Glomerular visceral epithelial cell (primary cell): ENCODE measurements at regions not wholly inside any gene's neighbourhood (a gene's known extent, or its start where the extent isn't known, plus 50 kb on each side); places are given as distances from the start of the nearest gene placed in this dataset.
"Not testable (repeated sequence)": the region's sequence is repeated elsewhere in the genome, so short reads cannot be mapped to it uniquely, and the experiment has no call there.

Experiments used
- DNase-seq: peaks from one replicate; pipeline ENCODE4 v3.0.0-alpha.2; 2016; ENCODE audit errors: extremely low spot score

DNA sequence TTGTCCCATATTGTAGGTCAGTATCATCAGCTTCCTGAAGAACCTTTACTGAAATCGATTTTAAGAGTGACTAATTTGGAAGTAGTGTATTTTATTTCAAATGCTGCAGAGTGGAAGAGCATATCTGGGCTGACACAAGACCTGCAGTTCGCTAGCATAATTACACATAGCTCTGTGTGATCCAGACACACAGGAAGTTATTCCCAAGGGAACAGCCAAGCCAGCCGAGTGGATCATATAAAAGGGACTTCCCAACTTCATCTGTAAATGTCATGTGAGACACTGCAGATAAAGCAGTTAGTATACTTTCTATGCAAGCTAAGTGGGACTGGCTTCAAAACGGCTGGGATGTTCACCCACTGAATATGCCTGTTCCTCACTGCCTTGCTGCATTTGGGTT lies 760.4 kb downstream of the SLITRK1 start:
- DNase-seq: peak; percentile 2

DNA sequence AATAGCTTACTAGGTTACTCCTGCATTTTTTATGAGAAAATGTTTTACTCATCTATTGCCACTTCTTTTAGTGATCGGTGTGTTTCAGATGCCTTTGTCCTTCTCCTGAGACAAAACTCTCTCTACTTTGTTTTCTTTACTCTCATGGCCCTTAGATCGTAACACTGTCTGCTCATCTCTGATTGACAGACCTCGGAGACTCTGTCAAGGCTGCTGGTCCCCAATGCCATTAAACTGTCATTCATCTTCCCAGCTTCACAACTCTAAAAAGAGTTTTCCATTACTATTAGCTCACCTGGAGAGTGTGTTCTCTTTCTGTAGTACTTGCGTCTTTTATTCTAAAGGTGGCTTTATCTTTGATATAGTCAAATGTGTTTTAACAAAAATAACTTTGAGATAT lies 765.2 kb downstream of the SLITRK1 start:
- no peak for DNase-seq

DNA sequence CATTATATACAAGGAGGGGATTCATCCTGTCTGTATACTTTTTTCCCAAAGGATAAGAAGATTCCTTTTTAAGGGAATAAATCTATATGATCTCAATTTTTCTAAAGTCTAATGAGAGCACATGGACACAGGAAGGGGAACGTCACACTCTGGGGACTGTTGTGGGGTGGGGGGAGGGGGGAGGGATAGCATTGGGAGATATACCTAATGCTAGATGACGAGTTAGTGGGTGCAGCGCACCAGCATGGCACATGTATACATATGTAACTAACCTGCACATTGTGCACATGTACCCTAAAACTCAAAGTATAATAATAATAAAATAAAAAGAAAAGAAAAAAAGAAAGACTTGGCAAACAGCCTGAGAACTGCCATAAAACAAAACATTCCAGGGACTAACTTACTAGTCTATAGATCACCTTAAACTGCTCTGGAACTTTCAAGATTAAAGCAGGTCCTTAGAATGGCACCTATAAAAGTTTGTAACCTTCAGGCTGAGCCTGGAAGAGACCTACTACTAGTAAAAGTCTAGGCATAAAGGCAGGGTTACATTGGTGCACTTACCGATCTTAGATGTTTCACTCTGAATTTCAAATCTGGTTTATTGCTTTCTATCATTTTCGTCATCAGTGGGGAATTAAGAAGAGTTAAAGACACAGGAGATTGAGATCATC lies 780.6 kb downstream of the SLITRK1 start:
- not testable (repeated sequence) for DNase-seq

DNA sequence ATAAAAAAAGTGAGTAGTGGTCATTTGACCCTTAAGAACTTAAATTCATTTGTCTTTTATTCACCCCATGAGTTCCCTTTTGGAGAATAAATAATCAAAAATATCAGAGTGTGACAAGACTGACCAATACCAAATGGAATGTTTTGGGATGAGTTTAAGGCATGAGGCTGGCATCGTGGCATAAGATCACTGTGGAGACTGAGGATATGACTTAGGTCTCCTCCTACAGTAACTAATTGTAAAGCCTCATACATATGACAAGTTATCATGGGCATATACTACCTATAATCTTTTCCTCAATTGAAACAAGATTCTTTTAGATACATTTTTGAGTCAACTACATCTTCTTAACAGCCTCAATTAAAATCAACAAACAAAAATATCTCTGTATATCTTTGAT lies 782.0 kb downstream of the SLITRK1 start:
- no peak for DNase-seq

DNA sequence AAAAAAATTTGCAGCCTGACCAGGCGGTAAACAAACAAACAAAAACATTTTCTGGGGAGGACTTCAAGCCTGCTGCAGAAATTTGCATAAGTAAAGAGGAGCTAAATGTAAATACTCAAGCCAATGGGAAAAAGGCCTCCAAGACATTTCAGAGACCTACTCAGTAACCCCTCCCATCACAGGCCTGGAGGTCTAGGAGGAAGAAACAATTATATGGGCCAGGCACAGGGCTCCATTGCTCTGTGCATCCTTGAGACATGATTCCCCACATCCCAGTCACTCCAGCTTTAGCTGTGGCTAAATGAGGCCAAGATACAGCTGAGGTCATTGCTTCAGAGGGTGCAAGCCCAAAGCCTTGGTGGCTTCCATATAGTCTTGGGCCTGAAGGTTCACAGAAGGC lies 793.4 kb downstream of the SLITRK1 start:
- DNase-seq: no peak

DNA sequence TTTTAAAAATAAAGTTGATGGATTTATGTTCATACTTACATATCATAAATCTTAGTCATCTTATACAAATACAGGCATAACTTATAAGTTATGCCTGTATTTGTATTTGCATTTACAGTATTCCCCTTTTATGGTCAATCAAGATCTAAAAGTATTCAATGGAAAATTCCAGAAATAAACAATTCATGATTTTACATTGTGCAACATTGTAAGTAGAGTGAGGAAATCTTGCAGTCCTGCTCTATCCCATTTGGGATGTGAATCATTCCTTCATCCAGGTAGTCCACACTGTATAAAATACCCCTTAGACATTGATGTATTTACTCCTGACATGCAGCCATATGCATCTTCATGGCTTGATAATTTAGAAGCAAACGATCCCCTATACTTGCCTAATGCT lies 795.3 kb downstream of the SLITRK1 start:
- no peak for DNase-seq

DNA sequence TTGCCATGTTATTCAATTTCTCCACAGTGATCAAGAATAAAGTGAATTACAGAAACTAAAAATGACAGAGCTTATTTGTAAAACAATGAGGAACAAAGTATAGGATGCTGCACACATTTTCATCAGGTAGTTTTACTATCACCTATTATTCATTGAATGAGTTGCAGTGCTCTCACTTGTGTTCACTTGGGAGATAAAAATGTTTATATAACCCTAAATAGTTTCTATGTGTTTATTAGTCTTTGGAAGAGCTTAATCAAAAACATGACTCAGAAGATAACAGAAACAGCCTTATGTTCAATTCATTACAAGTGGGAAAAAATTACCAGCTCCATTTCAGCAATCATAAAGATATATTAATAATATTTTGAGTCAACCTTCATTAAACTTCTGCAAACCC lies 796.2 kb downstream of the SLITRK1 start:
- DNase-seq: no peak

DNA sequence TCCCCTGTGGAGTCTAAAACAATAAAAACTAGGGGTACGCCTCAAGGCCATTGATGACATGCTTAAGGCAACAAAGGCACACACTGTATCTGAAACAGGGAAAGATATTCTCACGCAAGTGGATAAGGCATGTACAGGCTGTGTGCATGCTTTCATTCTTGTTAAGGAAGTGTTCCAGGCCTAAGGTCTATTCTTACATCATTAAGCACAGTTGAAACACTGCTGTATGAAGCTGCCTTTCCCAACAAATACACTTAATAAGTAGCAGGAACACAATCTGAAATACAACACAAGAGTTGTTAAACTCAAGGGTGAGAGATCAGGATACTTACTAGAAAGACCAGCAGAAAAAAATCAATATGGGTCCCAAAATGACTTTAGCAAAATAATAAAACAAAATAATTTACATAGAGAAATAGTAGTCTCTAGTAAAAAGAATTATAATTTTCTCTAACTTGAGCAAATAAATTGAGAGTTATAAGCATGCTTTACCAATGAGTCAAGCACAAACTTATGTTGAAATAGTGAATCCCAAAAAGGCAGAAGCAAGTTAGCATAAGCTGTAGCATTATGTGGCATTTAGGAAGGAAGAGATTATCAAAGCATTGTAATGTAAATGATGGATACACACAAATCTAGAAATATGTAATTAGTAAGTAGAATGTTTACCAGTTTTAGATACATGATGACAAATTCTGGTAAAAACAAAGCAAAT lies 796.9 kb downstream of the SLITRK1 start:
- DNase-seq: no peak

DNA sequence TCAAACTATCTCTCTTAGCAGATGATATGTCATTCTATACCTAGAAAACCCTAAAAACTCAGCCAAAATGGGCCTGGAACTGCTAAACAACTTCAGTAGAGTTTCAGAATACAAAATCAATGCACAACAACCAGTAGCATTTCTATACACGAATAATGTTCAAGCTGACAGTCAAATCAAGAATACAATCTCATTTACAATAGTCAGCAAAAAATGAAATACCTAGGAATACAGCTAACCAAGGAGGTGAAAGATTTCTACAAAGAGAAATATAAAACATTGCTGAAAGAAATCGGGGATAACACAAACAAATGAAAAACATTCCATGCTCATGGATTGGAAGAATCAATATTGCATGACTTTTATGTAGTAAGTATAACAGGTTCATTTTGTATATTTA lies 804.8 kb downstream of the SLITRK1 start:
- DNase-seq: no peak

DNA sequence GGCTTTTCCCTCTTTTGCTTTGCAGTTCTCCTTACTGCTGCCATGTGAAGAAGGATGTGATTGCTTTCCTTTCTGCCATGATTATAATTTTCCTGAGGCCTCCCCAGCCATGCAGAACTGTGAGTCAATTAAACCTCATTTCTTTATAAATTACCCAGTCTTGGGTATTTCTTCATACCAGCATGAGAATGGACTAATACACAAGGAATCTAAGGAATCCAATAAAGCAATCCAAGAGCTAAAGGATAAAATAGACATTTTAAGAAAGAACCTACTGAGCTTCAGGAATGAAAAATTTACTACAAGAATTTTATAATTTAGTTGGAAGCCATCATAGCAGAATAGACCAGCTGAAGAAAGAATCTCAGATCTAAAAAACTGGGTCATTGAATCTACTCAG lies 808.3 kb downstream of the SLITRK1 start:
- peak; percentile 8 for DNase-seq

DNA sequence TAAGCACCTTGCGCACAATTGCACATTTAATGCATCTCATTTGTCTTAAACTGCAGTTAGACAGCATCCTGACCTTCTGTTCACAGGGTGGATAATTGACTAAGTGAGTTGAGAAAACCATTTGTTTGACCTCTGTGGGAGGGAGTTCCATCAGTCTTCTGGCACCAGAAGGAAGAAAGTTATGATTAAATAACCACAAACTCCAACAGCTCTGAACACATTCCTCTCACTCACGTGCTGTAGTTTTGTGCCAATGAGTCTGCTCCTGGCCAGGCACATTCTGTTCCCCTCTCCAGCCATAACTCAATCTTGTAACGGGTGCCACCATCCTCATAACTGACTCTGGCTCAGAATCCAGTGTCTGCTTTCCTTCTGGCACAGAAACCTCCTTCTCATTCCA lies 817.2 kb downstream of the SLITRK1 start:
- DNase-seq: peak; percentile 31

DNA sequence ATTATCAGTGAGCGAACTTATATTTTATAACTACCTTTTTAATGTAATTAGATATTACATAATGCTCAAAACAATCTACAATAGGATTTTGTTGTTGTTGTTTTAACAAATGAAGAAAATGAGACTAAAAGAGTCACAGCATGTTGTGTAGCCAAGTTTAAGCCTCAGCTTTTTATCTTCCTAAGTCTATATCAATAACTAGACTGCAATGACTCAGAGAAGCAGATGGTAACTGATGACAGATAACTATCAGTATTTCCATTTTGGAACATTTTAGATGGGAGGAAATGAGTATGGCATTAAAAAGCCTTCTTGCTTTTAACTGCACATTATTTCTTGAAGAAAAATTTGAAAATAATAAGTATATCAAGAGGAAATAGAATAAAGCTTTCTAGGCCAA lies 825.2 kb downstream of the SLITRK1 start:
- no peak for DNase-seq

DNA sequence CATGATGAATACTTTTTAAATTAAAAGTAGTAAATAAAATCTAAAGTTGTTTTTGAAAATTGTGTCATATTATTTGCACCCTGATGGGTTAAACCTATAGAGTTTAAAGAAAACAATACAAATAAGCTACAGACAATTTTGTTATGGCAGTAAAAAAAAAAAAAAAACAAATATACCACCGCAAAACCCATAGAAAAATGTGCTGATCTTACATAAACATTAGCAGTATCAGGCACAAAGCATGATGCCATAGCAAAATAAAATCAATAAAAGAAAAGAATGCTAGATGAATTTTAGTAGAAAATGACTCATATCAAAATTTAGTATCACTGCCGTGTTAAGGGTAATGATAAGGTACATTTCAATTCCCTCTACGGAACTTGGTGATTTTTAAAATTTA lies 826.0 kb downstream of the SLITRK1 start:
- DNase-seq: no peak

DNA sequence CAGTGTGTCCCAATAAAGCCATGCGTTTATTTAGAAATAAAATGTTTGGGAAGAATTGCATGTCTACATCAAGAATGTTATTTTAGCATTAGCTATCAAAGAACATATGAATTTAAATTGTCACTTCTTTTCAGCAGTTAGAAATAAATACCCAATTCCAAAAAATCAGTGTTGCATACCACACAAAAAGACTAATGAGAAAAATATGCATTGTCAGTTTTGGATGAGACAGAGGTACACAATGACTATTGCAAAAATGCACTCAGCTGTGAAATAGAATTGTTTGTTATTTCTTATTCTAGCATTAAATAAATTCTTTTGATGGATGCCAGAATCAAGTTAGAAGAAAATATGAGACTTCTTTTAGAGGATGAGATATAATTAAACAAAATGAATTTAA lies 833.9 kb downstream of the SLITRK1 start:
- DNase-seq: no peak

DNA sequence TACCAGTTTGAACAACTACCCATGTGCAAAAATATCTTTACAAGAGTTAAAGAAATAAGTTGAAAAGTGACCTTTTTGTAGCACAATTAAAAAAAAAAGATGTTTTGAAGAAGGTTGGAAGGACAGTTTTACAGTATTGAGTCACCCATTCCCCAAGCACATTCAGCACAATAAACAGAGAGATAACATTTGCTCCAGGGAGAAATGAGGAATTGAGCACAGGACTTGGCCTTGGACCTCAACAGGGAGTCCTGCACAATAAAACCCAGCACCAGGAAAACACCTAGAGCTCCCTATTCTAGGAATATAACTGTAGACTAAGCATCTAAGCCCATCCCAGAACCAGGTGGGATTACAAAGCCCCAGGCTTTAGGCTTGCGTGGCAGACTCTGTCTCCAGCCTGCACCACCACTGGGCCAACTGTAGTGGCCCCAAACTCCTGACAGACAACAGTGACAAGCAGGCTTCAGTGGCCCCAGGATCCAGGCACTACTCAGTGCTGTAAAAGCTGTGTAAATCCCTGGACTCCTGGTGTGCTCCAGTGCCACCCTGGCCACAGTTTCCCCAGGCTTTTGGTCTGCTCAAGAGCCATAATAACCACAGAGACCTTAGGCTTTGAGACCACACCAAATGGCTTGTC lies 857.2 kb downstream of the SLITRK1 start:
- DNase-seq: no peak

DNA sequence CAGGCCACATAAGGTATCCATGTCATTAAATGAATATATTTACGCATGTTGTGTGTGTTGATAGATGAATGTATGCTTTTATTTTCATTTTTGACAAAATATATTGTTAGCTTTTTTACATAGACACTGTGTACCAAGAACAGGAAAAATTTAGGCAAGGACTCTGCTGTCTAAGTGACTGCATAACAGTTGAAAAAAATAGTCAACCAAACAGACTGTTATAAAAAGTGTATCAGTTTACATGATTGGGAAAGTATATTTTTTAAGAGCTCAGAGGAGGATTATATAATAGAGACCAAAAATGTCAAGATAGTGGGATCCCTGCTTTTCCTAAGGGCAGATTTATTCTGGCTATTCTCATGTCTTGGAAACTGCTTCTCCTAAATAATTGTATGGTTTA lies 858.0 kb downstream of the SLITRK1 start:
- DNase-seq: no peak

DNA sequence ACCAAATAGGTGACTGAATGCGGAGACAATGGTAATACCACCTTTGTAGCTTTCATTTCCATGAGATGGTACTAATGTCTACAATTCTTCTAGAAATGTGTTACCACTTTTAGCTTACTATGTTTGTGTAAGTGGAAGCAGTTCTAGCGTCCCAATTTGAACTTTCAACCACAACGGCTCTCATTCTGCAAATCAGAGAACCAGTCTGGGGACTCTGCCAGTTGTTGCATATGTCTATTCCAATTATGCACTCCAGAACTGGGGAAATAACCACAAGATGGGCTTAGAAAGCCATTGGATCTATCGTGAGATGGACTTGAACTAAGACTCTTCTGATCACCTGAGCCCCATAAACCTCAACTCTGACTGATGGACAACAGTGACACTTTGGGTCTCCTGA lies 862.3 kb downstream of the SLITRK1 start:
- no peak for DNase-seq

DNA sequence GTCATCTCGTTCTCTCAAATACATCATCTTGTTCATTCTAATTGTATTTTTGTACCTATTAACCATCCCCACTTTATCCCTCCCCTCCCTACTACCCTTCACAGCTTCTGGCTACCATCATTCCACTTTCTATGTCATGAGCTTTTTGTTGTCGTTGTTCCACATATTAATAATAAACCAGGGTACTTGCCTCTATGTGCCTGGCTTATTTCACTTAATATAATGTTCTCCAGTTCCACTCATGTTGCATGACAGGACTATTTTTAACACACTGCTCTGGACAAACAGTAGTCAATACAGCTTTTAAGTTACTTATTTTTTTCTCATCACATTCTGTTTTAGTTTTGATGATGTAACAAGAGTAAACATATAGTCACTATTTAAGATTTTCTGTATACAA lies 872.3 kb downstream of the SLITRK1 start:
- DNase-seq: no peak

DNA sequence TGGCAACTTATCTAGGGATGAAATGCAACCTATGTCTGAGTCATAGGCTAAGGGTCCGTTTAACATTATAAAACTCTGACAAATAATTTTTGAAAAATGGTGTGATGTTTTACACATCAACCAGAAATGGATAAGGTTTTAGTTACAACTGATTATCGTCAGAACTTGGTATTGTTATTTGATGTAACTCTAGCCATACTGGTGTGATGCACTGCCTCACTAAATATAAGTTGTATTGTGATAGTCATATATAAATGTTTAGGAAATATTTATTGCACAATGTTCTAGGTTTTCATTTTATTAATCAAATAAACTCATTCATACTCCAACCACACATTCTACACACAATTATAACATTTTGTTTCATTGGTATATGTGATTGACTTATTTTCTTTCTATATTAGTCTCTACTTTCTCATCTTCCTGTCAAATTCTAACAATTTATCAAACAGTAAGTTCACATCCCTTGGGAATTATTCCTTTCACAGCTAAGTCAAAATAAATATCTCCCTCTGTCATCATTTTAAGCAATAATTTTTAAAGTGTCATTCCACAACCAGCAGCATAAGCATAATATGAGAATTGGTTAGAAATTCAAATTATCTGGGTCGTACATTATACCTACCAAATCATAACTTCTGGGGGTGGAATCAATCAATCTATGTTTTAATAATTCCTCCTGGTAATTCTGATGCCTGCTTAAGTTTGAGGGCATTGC lies 873.9 kb downstream of the SLITRK1 start:
- DNase-seq: no peak

DNA sequence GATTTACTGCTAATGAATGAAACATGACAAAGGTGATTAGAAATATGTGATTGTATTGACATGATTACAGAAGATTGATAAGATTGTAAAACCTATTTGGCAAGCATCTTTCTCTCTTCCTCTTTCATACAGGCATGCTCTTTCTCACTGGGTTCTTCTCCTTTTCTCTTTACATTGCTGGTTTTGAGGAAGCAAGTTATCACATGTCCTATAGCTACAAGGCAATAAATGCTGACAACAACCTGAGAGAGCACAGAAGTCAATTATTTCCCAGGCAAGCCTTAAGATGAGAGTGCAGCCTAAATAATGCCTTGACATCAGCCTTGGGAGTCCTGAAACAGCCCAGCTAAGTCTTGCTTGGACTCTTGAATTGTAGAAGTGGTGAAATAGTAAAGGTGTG lies 875.0 kb downstream of the SLITRK1 start:
- no peak for DNase-seq

DNA sequence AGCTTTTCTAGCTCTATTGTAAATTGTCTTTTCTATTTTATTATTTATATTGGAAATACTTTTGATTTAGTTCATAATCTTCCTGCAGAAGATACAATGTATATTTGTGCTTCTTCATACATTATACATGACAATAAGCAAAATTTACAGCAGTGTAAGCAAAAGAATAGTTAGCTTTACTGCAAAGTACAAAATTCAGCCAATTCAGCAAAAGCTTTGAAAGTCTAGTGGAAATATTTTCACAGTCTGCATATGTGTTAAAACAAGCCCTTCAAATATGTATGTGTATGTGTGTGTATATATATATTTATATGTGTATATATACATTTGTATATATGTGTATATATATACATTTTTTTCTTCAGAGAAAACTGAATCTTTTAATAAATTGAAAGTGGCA lies 879.1 kb downstream of the SLITRK1 start:
- DNase-seq: no peak

DNA sequence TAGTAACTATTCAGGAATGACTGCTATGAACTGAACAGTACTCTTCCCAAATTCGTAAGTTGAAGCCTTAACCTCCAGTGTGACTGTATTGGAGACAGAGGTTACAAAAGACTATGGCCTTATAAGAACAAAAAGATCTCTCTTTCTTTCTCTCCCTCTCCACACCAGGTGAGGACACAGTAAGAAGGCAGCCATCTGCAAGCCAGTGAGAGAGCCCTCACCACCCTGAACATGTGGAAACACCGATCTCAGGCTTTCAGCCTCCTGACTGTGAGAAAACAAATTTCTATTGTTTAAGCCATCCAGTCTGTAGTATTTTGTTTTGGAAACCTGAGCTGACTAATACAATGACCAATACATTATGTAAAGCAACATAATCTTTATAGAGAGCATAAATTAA lies 888.9 kb downstream of the SLITRK1 start:
- DNase-seq: no peak

DNA sequence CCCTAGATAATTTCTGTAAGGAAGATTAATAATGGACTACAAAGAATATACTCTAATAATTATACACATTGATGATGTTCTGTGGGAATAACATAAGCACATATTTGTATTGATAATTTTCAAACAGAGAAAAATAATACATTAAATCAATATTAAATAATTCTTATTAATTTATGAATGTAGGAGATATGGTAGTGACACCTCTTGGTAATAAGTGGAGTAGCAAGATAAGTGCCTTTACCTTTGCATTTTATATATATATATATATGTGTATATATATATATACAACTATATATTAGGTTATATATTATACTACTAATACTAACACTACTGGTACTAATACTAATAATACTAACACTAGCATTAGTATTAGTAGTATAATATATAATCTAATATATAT lies 905.8 kb downstream of the SLITRK1 start:
- no peak for DNase-seq
